ENCODE measurements at regions not wholly inside any gene's neighbourhood (a gene's known extent, or its start where the extent isn't known, plus 50 kb on each side); places are given as distances from the start of the nearest gene placed in this dataset.

DNA sequence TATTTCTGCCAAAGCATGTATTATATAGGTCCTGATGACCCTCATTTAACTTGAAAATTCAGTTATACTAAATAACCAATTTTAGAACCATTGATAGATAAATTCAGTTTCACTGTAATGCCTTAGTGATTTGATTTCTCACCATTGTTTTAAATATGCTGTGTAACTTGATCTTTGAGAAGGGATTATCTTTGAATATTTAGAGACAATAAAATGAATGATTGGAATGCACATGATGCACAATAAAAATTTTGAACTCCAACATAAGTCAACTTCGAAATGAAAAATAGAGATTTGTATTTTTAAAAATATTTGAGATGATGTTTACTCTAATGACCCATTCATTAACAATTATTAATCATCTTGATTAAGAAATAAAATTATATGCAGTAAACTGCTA is 654.5 kb downstream of the OLFM4 start:
- DNase-seq (ENCODE audit: low spot score) = no peak
- TF ChIP-seq, protein P1, sequence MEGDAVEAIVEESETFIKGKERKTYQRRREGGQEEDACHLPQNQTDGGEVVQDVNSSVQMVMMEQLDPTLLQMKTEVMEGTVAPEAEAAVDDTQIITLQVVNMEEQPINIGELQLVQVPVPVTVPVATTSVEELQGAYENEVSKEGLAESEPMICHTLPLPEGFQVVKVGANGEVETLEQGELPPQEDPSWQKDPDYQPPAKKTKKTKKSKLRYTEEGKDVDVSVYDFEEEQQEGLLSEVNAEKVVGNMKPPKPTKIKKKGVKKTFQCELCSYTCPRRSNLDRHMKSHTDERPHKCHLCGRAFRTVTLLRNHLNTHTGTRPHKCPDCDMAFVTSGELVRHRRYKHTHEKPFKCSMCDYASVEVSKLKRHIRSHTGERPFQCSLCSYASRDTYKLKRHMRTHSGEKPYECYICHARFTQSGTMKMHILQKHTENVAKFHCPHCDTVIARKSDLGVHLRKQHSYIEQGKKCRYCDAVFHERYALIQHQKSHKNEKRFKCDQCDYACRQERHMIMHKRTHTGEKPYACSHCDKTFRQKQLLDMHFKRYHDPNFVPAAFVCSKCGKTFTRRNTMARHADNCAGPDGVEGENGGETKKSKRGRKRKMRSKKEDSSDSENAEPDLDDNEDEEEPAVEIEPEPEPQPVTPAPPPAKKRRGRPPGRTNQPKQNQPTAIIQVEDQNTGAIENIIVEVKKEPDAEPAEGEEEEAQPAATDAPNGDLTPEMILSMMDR (IDR thresholded peaks at IDR 0.05; ENCODE audit: extremely low read depth, missing control alignments) = no peak

DNA sequence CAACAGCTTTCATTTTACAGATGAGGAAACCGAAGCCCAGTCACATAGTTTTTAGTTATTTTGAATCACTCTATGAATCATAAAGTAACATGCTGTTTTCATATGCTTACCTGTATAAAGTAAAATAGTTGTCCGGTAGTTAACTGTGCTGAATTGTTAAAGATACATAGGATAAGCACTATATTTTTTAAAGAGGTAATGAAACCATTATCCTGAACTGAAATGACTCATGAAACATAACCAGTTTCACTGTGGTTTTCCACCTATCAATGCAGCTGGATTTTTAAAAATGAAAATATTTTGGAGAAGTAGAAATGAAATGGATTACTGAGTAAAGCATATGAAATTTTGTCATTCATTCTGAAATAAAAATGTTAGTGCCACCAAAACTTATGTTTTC is 655.0 kb downstream of the OLFM4 start:
- DNase-seq (ENCODE audit: low spot score) = no peak
- TF ChIP-seq, protein P1 (IDR thresholded peaks at IDR 0.05; ENCODE audit: extremely low read depth, missing control alignments) = no peak

DNA sequence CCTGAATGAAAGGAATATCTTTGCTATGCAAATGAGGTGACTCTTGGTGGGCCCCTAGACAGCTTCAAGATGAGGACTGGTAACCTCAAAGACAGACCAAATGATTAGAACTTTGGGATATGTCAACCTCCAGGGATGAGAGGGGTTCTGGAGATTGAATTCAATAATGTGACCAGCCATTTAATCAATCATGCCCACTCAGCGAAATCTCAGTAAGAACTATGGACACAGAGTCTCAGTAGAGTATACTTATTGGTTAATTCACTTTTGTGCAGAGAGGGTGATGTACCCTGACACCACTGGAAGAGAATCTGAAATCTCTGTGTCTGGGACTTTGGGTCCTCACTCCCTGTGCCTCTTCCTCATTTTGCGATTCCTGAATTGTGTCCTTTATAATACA is 662.8 kb downstream of the OLFM4 start:
- TF ChIP-seq, protein P1 (IDR thresholded peaks at IDR 0.05; ENCODE audit: extremely low read depth, missing control alignments) = no peak
- DNase-seq (ENCODE audit: low spot score) = no peak

DNA sequence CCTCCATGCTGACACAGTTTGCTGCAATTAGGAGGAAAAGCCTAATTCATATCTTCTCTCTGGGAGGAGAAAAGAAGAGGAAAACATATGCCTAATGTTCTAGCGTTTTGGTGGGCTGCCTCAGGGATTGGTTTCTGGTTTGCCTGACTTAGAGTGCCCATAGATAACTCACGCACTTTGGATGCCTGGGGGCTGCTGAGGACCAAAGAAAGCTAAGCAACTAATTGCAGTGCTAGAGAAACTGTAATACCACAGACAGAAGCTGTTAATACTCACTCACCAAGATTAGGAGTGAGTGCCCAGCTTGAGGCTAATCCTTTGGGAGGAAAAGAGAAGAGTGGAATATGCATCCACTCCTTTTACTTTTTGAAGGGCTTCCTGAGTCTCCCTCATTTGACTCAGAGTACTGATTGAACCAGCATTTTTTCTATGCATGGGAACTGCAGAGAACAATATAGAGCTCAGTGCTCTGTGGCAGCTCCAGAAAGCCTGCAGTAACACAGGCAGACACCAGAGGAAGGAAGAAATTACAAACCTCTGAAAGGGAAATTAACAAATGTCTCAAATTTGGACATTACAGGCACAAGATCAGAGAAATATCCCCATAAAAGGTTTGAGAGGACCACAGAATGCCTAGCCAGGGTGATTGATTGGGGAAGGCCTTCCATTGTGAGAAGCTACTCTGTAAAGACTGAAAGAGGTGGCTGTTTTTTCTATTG is 666.4 kb downstream of the OLFM4 start:
- TF ChIP-seq, protein P1 (IDR thresholded peaks at IDR 0.05; ENCODE audit: extremely low read depth, missing control alignments) = no peak

DNA sequence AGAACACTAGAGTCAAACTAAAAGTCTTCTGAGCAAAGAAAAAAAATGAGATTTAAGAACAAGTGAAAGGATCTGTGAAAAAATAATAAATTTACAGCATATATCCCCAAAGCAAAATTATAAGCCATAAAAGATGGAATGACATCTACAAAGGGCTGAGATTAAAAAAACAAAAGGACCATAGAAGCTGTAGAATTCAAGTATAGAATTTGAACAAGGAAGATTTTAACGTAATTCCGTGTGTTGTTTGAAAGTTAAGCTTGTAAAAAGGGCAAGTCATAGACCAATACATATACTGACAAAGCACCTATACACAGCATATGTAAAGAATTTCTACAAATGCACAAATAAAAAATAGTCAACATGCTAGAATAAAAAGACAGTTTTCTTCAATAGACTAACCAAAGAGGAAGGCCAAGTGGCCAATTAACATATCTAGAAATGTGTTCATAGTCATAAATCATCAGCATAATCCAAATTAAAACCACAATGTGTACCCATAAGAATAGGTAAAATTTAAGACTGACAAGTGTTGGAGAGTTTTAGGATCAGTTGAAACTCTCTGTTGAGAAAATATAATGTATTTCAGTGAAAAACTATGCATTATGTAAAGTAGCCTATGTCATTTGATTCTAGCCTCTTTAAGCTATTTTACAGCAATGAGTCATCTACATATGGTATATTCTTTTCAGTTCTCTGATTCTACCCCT is 674.9 kb downstream of the OLFM4 start:
- DNase-seq (ENCODE audit: low spot score) = no peak
- TF ChIP-seq, protein P1 (IDR thresholded peaks at IDR 0.05; ENCODE audit: extremely low read depth, missing control alignments) = no peak

More for the DNA sequence above, 666.4 kb downstream of the OLFM4 start:
- no peak for DNase-seq (ENCODE audit: low spot score)

DNA sequence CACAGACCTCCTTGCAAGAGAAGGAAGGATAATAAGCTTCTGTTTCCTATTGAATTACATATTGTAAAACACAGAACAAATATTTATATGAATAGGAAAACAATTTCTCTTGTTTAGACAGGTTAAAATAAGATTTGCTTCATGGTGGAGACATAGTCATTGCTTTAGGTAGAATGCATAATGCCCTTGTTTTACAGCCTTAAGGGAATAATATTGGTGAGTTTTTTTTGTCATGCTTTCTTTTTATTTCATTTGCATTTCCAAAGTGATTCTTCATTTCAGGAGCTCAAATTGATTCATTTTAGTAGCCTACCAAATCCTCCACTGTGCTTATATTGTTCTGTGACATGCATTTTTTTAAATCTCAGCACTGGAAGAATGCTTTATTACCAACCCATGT is 690.7 kb downstream of the OLFM4 start:
- DNase-seq (ENCODE audit: low spot score) = no peak
- TF ChIP-seq, protein P1 (IDR thresholded peaks at IDR 0.05; ENCODE audit: extremely low read depth, missing control alignments) = no peak

DNA sequence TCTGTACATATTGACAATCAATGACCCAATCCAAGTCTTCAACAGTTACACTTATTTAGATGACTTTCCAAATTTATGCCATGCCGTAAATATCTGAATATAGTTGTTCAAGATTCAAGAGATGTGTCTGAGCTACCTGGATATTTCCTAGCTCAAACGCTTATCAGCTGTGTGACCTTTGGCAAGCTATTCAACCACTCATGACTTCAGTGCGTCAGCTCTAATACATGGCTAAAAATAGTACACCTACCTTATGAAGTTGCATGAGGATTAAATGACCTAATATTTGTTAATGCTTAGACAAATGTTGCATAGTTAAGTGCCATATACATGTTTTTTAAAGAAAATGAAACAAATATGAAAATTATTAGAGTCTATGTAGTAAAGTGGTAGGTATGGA is 704.1 kb downstream of the OLFM4 start:
- TF ChIP-seq, protein P1 (IDR thresholded peaks at IDR 0.05; ENCODE audit: extremely low read depth, missing control alignments) = no peak
- DNase-seq (ENCODE audit: low spot score) = no peak
